ENCODE measurements at regions not wholly inside any gene's neighbourhood (a gene's known extent, or its start where the extent isn't known, plus 50 kb on each side); places are given as distances from the start of the nearest gene placed in this dataset.

- no peak for TF ChIP-seq POLR2AphosphoS5 (IDR thresholded peaks at IDR 0.05; ENCODE audit: insufficient read depth, low read depth, low read length)
- no peak for TF ChIP-seq CTCF (IDR thresholded peaks at IDR 0.05; ENCODE audit: extremely low read depth in 1 of 2, insufficient read depth in 1 of 2, low read depth in 1 of 2, low read length in 2 of 2)
- no peak for TF ChIP-seq JUN (IDR thresholded peaks at IDR 0.05; ENCODE audit: borderline replicate concordance, insufficient read depth, insufficient read length, low read depth)
- no peak for TF ChIP-seq MYC (IDR thresholded peaks at IDR 0.05; ENCODE audit: low read depth, low read length)
Measured at GRCh38 chr14:45728434-45729225, 475.6 kb upstream of the MIS18BP1 start.

All from endothelial cell of umbilical vein (primary cell).